IPS-15b (cell line): ENCODE measurements at regions not wholly inside any gene's neighbourhood (a gene's known extent, or its start where the extent isn't known, plus 50 kb on each side); places are given as distances from the start of the nearest gene placed in this dataset.

Source experiments
- H3K27me3 ChIP-seq: one replicate; pipeline ENCODE4 v1.6.1; 2013; ENCODE audit warnings: low read length; ENCODE audit not compliant: control insufficient read depth, insufficient read depth
- H3K36me3 ChIP-seq: one replicate; pipeline ENCODE4 v1.6.1; 2013; ENCODE audit warnings: low read length; ENCODE audit not compliant: control insufficient read depth, insufficient read depth
- H3K4me1 ChIP-seq: one replicate; pipeline ENCODE4 v1.6.1; 2013; ENCODE audit warnings: mild to moderate bottlenecking, low read length; ENCODE audit not compliant: control insufficient read depth, insufficient read depth
- H3K4me3 ChIP-seq: one replicate; pipeline ENCODE4 v1.5.1; 2013; ENCODE audit warnings: low read depth, low read length
- H3K9ac ChIP-seq: one replicate; pipeline ENCODE4 v1.6.1; 2013; ENCODE audit warnings: low read depth, mild to moderate bottlenecking, low read length
- H3K9me3 ChIP-seq: one replicate; pipeline ENCODE4 v1.6.1; 2013; ENCODE audit warnings: mild to moderate bottlenecking, low read length; ENCODE audit not compliant: control insufficient read depth, insufficient read depth

DNA sequence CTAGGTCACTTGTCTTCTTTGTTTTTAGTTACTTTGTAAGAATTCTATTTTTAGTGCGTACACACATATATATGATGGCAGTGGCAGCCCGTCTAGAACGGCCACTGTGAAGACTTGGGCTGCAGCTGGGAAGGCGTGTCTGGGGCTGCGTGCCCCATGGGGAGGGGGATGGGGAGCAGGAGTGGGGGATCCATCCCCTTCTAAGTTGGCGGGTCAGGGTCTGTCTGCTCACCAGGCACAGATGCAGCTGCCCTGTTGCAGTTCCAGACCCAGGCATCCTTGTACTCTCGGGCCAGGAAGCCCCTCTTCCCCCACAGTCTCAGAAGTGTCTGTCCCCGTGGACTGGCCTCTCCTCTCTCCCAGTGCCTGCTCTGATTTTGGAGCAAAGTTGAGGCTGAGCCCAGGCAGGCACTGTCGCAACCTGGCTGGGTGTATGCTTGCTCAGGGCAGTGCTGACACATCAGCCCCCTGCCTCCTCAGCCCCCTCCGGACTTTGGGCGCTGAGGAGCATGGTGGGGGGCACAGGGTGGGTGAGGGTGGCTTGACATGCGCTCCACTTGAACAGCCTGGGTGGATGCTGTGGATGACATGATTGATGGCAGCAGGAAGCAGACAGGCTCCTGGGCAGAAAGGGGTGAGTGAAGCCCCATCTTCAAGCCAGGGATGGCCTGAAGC is 271.2 kb upstream of the NAV3 start:
- no peaks in the 10 kb centered on the region for H3K9me3 ChIP-seq
- no peaks in the 10 kb centered on the region for H3K27me3 ChIP-seq
- H3K36me3 ChIP-seq: no peaks in the 10 kb centered on the region
- no peak overlapping the region for H3K4me3 ChIP-seq
- H3K4me1 ChIP-seq: no peaks in the 10 kb centered on the region
- no peak overlapping the region for H3K9ac ChIP-seq

GRCh38 chr12:77555074-77555473 is 275.6 kb upstream of the NAV3 start:
- Histone ChIP-seq H3K9ac (no peak overlapping the region), H3K27me3 (no peaks in the 10 kb centered on the region), H3K4me1 (no peaks in the 10 kb centered on the region), H3K4me3 (no peak overlapping the region), H3K36me3 (no peaks in the 10 kb centered on the region), H3K9me3 (no peaks in the 10 kb centered on the region)

GRCh38 chr12:77553976-77554619 is 276.6 kb upstream of the NAV3 start:
- Histone ChIP-seq H3K9ac (no peak overlapping the region), H3K9me3 (no peaks in the 10 kb centered on the region), H3K36me3 (no peaks in the 10 kb centered on the region), H3K27me3 (no peaks in the 10 kb centered on the region), H3K4me3 (no peak overlapping the region), H3K4me1 (no peaks in the 10 kb centered on the region)

GRCh38 chr12:77549383-77550128 is 281.1 kb upstream of the NAV3 start:
- H3K9ac ChIP-seq: no peak overlapping the region
- no peaks in the 10 kb centered on the region for H3K9me3 ChIP-seq
- no peaks in the 10 kb centered on the region for H3K4me1 ChIP-seq
- H3K36me3 ChIP-seq: no peaks in the 10 kb centered on the region
- no peaks in the 10 kb centered on the region for H3K27me3 ChIP-seq
- H3K4me3 ChIP-seq: no peak overlapping the region

- Histone ChIP-seq H3K4me1 (no peaks in the 10 kb centered on the region), H3K9ac (no peak overlapping the region), H3K4me3 (no peak overlapping the region), H3K27me3 (no peaks in the 10 kb centered on the region), H3K36me3 (no peaks in the 10 kb centered on the region), H3K9me3 (no peaks in the 10 kb centered on the region)
Observed at GRCh38 chr12:77548797-77549196, 281.9 kb upstream of the NAV3 start.

DNA sequence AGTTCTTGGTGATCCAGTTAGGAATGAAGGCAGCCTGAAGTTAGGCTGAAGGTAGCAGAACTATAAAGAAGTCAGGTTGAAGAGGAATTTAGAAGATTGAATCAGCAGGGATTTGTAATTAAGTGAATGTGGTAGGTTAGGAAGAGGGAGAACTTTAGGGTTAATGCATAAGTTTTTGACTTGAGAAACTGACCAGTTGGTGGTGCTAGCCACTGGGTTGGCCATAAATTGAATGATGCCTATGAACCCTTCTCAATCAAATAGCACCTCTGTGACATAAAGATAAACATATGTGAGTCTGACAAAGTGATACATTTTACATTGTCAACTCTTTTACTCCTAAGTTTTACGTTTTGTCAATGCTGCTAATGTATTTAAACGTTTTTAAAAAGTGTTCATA is 290.6 kb upstream of the NAV3 start:
- Histone ChIP-seq H3K4me1 (no peaks in the 10 kb centered on the region), H3K9ac (no peak overlapping the region), H3K4me3 (no peak overlapping the region), H3K36me3 (no peaks in the 10 kb centered on the region), H3K9me3 (no peaks in the 10 kb centered on the region), H3K27me3 (no peaks in the 10 kb centered on the region)

GRCh38 chr12:77537663-77538062 is 293.0 kb upstream of the NAV3 start:
- no peaks in the 10 kb centered on the region for H3K27me3 ChIP-seq
- H3K9me3 ChIP-seq: no peaks in the 10 kb centered on the region
- H3K9ac ChIP-seq: no peak overlapping the region
- no peaks in the 10 kb centered on the region for H3K4me1 ChIP-seq
- no peaks in the 10 kb centered on the region for H3K36me3 ChIP-seq
- no peak overlapping the region for H3K4me3 ChIP-seq

DNA sequence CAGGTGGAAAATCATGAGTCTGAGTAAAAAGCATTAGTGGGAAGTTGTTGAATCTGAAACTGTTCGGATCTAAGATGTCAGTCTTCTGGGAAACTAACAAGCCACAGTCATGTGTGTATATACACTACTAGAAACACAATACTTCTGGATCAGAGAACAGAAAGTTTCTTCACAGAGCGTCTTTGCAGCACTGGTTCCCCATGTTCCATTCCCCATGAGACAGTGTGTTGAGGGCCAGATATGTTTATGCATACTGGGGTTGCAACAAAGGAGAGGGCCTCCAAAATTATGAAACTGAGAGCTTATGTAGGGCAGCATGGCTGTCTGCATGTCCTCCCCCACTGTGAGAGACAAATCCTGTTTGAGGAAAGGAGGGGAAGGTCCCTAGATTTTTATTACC is 295.0 kb upstream of the NAV3 start:
- Histone ChIP-seq H3K4me1 (no peaks in the 10 kb centered on the region), H3K36me3 (no peaks in the 10 kb centered on the region), H3K9me3 (no peaks in the 10 kb centered on the region), H3K27me3 (no peaks in the 10 kb centered on the region), H3K9ac (no peak overlapping the region), H3K4me3 (no peak overlapping the region)

DNA sequence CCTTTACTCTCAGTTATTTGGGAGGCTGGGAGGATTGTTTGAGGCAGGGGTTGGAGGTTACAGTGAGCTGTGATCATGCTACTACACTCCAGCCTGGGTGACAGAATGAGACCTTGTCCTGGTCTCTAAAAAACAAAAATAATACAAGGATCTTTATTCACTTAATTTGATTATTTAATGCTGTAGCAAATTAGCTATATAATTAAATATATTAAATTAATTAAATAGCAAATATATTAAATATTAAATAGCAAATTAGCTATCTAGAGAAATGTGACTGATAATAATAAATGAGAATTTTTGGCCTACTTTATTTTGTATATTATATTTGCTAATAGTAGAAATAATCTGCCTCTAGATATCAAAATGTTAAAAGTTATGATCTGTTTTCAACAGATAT is 298.8 kb upstream of the NAV3 start:
- Histone ChIP-seq H3K27me3 (no peaks in the 10 kb centered on the region), H3K4me1 (no peaks in the 10 kb centered on the region), H3K36me3 (no peaks in the 10 kb centered on the region), H3K4me3 (no peak overlapping the region), H3K9ac (no peak overlapping the region), H3K9me3 (no peaks in the 10 kb centered on the region)

DNA sequence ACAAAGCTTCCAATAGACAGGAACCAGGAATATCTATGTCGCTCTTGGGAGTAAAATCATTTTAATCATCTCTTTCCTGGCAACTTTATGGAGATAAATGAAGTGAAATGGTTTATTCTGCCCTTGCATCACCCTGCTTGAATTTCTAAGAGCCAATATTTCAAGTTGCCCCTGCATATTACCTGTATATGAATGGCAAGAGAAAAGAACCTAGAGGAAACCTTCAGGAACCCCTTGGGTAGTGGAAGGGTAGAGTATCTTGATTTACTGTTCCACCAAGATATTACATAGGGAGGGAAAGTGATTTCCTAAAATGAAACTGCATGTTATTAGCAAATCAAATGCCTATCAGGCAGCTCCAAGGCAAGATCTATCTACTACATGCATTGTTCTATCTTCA is 308.4 kb upstream of the NAV3 start:
- H3K4me1 ChIP-seq: no peaks in the 10 kb centered on the region
- no peaks in the 10 kb centered on the region for H3K36me3 ChIP-seq
- H3K9me3 ChIP-seq: no peaks in the 10 kb centered on the region
- H3K27me3 ChIP-seq: no peaks in the 10 kb centered on the region
- no peak overlapping the region for H3K9ac ChIP-seq
- no peak overlapping the region for H3K4me3 ChIP-seq

DNA sequence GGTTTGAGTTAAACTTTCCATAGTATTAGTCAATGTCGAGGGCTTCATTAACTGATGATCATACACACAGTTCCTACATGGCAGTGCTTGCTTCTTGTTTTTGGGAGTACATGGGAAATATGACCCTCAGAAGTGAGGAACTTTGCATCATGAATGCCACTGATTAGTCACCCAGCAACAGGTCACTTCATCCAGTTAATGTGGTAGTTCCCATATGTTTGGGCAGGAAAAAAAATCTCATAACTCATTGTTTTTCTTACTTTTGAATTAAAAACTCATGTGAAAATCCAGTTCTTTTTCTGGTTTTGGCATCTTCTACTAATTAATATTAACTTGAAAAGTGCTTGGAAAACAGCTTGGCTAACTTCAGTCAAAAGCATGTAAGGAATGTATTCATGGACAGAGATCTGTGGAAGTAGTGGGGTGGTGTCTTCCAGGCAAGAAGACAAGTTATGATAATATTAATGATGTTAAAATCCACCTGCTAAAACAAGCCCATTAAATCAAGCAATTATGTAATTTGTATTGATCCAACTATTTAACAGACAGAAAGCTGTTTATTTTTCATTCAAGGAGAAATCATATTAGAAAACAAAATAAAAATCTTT is 309.1 kb upstream of the NAV3 start:
- H3K9ac ChIP-seq: no peak overlapping the region

More for the DNA sequence above, 309.1 kb upstream of the NAV3 start:
- Histone ChIP-seq H3K36me3 (no peaks in the 10 kb centered on the region), H3K4me1 (no peaks in the 10 kb centered on the region), H3K4me3 (no peak overlapping the region), H3K27me3 (no peaks in the 10 kb centered on the region), H3K9me3 (no peaks in the 10 kb centered on the region)
